ENCODE measurements at regions not wholly inside any gene's neighbourhood (a gene's known extent, or its start where the extent isn't known, plus 50 kb on each side); places are given as distances from the start of the nearest gene placed in this dataset.

DNA sequence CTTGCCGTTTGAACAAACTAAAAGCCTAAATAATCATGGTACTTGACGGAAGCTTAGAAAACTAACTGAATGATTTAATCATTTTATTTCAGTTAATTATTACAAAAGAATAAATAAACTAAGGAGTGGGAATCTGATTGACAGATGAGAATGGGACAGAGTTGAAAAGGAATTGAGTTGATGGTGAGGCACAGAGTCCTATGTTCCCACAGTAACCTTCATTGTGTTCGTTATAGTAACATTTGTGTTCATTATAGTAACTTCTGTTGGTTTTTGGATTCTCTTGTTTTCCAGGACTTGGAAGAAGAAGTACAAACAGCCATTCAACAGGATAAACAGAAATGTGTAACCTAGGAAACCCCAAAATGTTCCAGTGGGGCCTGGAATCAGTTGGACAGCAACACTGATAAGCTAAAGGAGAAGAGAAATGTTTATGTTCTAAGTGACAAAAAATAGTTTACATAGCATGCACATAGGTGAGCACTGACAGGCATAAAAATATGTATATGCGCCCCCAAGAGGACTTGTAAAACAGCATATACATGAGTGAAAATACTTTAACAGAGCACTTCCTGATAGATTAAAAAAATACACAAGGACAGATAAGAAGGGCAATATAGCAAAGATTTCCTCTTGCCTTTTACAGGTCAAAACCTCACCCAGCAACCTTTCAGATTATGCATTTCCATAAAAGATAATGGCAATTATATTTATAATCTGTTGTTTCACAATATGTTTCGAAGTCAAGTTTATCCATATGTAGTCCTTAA lies 218.6 kb upstream of the HTR2C start:
- TF ChIP-seq, protein P1, sequence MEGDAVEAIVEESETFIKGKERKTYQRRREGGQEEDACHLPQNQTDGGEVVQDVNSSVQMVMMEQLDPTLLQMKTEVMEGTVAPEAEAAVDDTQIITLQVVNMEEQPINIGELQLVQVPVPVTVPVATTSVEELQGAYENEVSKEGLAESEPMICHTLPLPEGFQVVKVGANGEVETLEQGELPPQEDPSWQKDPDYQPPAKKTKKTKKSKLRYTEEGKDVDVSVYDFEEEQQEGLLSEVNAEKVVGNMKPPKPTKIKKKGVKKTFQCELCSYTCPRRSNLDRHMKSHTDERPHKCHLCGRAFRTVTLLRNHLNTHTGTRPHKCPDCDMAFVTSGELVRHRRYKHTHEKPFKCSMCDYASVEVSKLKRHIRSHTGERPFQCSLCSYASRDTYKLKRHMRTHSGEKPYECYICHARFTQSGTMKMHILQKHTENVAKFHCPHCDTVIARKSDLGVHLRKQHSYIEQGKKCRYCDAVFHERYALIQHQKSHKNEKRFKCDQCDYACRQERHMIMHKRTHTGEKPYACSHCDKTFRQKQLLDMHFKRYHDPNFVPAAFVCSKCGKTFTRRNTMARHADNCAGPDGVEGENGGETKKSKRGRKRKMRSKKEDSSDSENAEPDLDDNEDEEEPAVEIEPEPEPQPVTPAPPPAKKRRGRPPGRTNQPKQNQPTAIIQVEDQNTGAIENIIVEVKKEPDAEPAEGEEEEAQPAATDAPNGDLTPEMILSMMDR (conservative IDR thresholded peaks at IDR 0.05; ENCODE audit: low read depth, low read length), result no peak
- H3K4me3 ChIP-seq (ENCODE audit: low read depth, low read length), result no peak overlapping the region
- DNase-seq (ENCODE audit: low read depth), result no peak

DNA sequence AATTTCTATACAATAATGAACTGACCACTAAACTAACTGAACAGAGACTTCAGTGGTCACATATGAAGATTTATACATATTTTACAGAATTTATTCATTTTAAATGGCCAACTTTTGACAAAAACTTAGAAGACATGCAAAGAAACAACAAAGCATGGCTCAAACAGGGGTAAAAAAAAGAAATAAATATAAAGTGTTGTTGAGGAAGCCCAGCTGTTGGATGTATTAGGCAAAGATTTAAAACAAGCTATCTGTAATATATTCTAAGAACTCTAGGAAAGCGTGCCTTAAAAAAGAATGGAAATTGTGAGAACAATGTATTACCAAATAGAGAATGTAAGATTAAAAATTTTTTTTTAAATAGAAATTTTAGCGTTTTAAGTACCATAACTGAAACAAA lies 210.9 kb upstream of the HTR2C start:
- TF ChIP-seq, protein P1 (conservative IDR thresholded peaks at IDR 0.05; ENCODE audit: low read depth, low read length), result no peak
- no peak for DNase-seq (ENCODE audit: low read depth)
- no peak overlapping the region for H3K4me3 ChIP-seq (ENCODE audit: low read depth, low read length)

DNA sequence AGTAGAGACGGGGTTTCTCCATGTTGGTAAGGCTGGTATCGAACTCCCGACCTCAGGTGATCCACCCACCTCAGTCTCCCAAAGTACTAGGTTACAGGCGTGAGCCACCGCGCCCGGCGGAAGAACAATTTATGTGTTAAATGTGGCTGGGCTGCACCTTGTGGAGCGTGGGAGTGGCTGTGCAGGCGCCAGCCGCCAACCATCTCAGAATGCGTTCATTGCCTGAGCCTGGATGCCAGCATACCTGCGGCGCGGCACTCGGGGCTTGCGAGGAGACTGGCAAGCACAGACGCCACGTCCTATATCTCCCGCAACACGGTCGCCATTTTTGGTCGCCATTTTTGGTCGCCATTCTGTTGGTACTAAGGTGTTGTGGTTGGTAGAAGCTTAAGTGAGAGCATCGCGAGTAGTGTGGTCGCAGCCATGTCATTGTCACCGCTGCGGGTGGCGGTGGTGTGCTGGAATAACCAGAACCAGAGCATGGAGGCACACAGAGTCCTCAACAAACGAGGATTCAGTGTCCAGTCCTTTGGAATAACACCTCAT lies 193.6 kb upstream of the HTR2C start:
- no peak overlapping the region for H3K4me3 ChIP-seq (ENCODE audit: low read depth, low read length)
- no peak for DNase-seq (ENCODE audit: low read depth)
- TF ChIP-seq, protein P1 (conservative IDR thresholded peaks at IDR 0.05; ENCODE audit: low read depth, low read length), result no peak
